Forelimb muscle (tissue), 1 donor: ENCODE measurements at regions not wholly inside any gene's neighbourhood (a gene's known extent, or its start where the extent isn't known, plus 50 kb on each side); places are given as distances from the start of the nearest gene placed in this dataset.
A peak's percentile ranks its signal among the peaks of the same experiment; 100 is the strongest.
"Not testable (repeated sequence)": the region's sequence is repeated elsewhere in the genome, so short reads cannot be mapped to it uniquely, and the experiment has no call there.

Source experiments
- DNase-seq: peaks from one replicate; pipeline ENCODE4 v3.0.0-alpha.2; 2013; ENCODE audit warnings: low read depth

- DNase-seq = no peak
Measured at GRCh38 chr2:58629545-58630119, 388.5 kb upstream of the FANCL start.

GRCh38 chr2:58620896-58621295 is 379.8 kb upstream of the FANCL start:
- no peak for DNase-seq

- no peak for DNase-seq
Measured at GRCh38 chr2:58620093-58620492, 379.0 kb upstream of the FANCL start.

- no peak for DNase-seq
Measured at GRCh38 chr2:58616961-58617360, 375.8 kb upstream of the FANCL start.

GRCh38 chr2:58614219-58614618 is 373.1 kb upstream of the FANCL start:
- DNase-seq = no peak

GRCh38 chr2:58612973-58613372 is 371.8 kb upstream of the FANCL start:
- DNase-seq = no peak

GRCh38 chr2:58609326-58609725 is 368.2 kb upstream of the FANCL start:
- DNase-seq = no peak

- DNase-seq = no peak
Measured at GRCh38 chr2:58608146-58608545, 367.0 kb upstream of the FANCL start.

- DNase-seq = no peak
Measured at GRCh38 chr2:58607448-58607847, 366.3 kb upstream of the FANCL start.

- no peak for DNase-seq
Measured at GRCh38 chr2:58606799-58607198, 365.7 kb upstream of the FANCL start.

GRCh38 chr2:58604096-58604495 is 363.0 kb upstream of the FANCL start:
- no peak for DNase-seq

- no peak for DNase-seq
Measured at GRCh38 chr2:58601017-58601416, 359.9 kb upstream of the FANCL start.

- no peak for DNase-seq
Measured at GRCh38 chr2:58598171-58598570, 357.0 kb upstream of the FANCL start.

- no peak for DNase-seq
Measured at GRCh38 chr2:58595714-58596113, 354.6 kb upstream of the FANCL start.

- DNase-seq = no peak
Measured at GRCh38 chr2:58594762-58595161, 353.6 kb upstream of the FANCL start.

GRCh38 chr2:58594175-58594574 is 353.1 kb upstream of the FANCL start:
- DNase-seq = no peak

GRCh38 chr2:58586178-58586577 is 345.1 kb upstream of the FANCL start:
- DNase-seq = not testable (repeated sequence)

GRCh38 chr2:58585233-58585632 is 344.1 kb upstream of the FANCL start:
- DNase-seq = no peak

GRCh38 chr2:58584606-58585118 is 343.5 kb upstream of the FANCL start:
- DNase-seq = no peak

- no peak for DNase-seq
Measured at GRCh38 chr2:58578276-58578675, 337.2 kb upstream of the FANCL start.

GRCh38 chr2:58574873-58575272 is 333.7 kb upstream of the FANCL start:
- DNase-seq = no peak

- DNase-seq = no peak
Measured at GRCh38 chr2:58572731-58573130, 331.6 kb upstream of the FANCL start.

- DNase-seq = peak; percentile 44
Measured at GRCh38 chr2:58571181-58571852, 330.2 kb upstream of the FANCL start.
